ENCODE measurements at regions not wholly inside any gene's neighbourhood (a gene's known extent, or its start where the extent isn't known, plus 50 kb on each side); places are given as distances from the start of the nearest gene placed in this dataset.

GRCh38 chr16:27679899-27680298, 130.0 kb downstream of the KATNIP start:
- ATAC-seq = no peak
- Histone ChIP-seq H3K27ac (no peak overlapping the region), H3K27me3 (no peaks in the 10 kb centered on the region), H3K4me1 (no peaks in the 10 kb centered on the region), H3K4me3 (no peak overlapping the region), H3K36me3 (peaks cover 0 to 67% of the 10 kb centered on the region in 2 donors), H3K9me3 (no peaks in the 10 kb centered on the region)
- WGBS, 2 donors (ENCODE audit: low coverage in 1 of 2) = 20 to 92% methylated on average over 1 to 3 of the region's 7 CpGs
- no peak for TF ChIP-seq POLR2AphosphoS5 (IDR thresholded peaks at IDR 0.05)
- TF ChIP-seq EP300 (IDR thresholded peaks at IDR 0.05) = no peak
- no peak for TF ChIP-seq POLR2A (IDR thresholded peaks at IDR 0.05)

- TF ChIP-seq CTCF (IDR thresholded peaks at IDR 0.05) (no peak), POLR2AphosphoS5 (IDR thresholded peaks at IDR 0.05) (no peak), EP300 (IDR thresholded peaks at IDR 0.05) (no peak), POLR2A (IDR thresholded peaks at IDR 0.05) (no peak)
- no peak overlapping the region for H3K4me3 ChIP-seq
- no peaks in the 10 kb centered on the region for H3K9me3 ChIP-seq
- no peaks in the 10 kb centered on the region for H3K4me1 ChIP-seq
- WGBS, 2 donors (ENCODE audit: low coverage in 1 of 2) = 97 to 100% methylated on average over 5 of the region's 5 CpGs
- H3K36me3 ChIP-seq = peaks cover 0 to 67% of the 10 kb centered on the region in 2 donors
- H3K27me3 ChIP-seq = no peaks in the 10 kb centered on the region
- no peak overlapping the region for H3K27ac ChIP-seq
- ATAC-seq = no peak
These were observed 131.7 kb downstream of the KATNIP start for GRCh38 chr16:27681681-27682080.

- Histone ChIP-seq H3K27me3 (no peaks in the 10 kb centered on the region), H3K4me1 (peaks cover 0 to 4% (median 0%) of the 10 kb centered on the region in 3 donors), H3K4me3 (no peak overlapping the region), H3K36me3 (peaks cover 0 to 47% of the 10 kb centered on the region in 2 donors), H3K9me3 (no peaks in the 10 kb centered on the region), H3K27ac (no peak overlapping the region)
- WGBS, 2 donors (ENCODE audit: low coverage in 1 of 2) = 100% methylated on average over 2 of the region's 2 CpGs; no CpG with 5 or more reads in 1 of the 2 donors
- no peak for ATAC-seq
- TF ChIP-seq POLR2AphosphoS5 (IDR thresholded peaks at IDR 0.05) (no peak), CTCF (IDR thresholded peaks at IDR 0.05) (no peak), EP300 (IDR thresholded peaks at IDR 0.05) (no peak), POLR2A (IDR thresholded peaks at IDR 0.05) (no peak)
These were observed 134.1 kb downstream of the KATNIP start for GRCh38 chr16:27684047-27684446.

GRCh38 chr16:27685807-27686206, 135.9 kb downstream of the KATNIP start:
- 22 to 45% methylated on average over 1 of the region's 1 CpG for WGBS, 2 donors (ENCODE audit: low coverage in 1 of 2)
- Histone ChIP-seq H3K4me3 (no peak overlapping the region), H3K4me1 (peaks cover 0 to 4% (median 0%) of the 10 kb centered on the region in 3 donors), H3K36me3 (peaks cover 0 to 30% of the 10 kb centered on the region in 2 donors), H3K27me3 (no peaks in the 10 kb centered on the region), H3K27ac (peak overlapping the region in 1 of 4 donors; percentile 52), H3K9me3 (no peaks in the 10 kb centered on the region)
- TF ChIP-seq POLR2AphosphoS5 (IDR thresholded peaks at IDR 0.05) (no peak), CTCF (IDR thresholded peaks at IDR 0.05) (no peak), EP300 (IDR thresholded peaks at IDR 0.05) (no peak), POLR2A (IDR thresholded peaks at IDR 0.05) (no peak)
- no peak for ATAC-seq

GRCh38 chr16:27686926-27687325, 137.0 kb downstream of the KATNIP start:
- 59 to 62% methylated on average over 3 of the region's 3 CpGs for WGBS, 2 donors (ENCODE audit: low coverage in 1 of 2)
- Histone ChIP-seq H3K4me3 (no peak overlapping the region), H3K9me3 (no peaks in the 10 kb centered on the region), H3K36me3 (peaks cover 0 to 19% of the 10 kb centered on the region in 2 donors), H3K27ac (peak overlapping the region in 1 of 4 donors; percentile 19), H3K27me3 (no peaks in the 10 kb centered on the region), H3K4me1 (peaks cover 0 to 4% (median 0%) of the 10 kb centered on the region in 3 donors)
- no peak for ATAC-seq
- TF ChIP-seq EP300 (IDR thresholded peaks at IDR 0.05) (no peak), POLR2AphosphoS5 (IDR thresholded peaks at IDR 0.05) (no peak), POLR2A (IDR thresholded peaks at IDR 0.05) (no peak), CTCF (IDR thresholded peaks at IDR 0.05) (no peak)
